ENCODE measurements at regions not wholly inside any gene's neighbourhood (a gene's known extent, or its start where the extent isn't known, plus 50 kb on each side); places are given as distances from the start of the nearest gene placed in this dataset.

- no peak overlapping the region for H3T11ph ChIP-seq (ENCODE audit: low read length)
- WGBS (ENCODE audit: extremely low coverage, insufficient read length, low lambda C conversion rate), result no CpG with 5 or more reads among the region's 4 CpGs
- H2BK20ac ChIP-seq (ENCODE audit: low read depth, low read length, poor library complexity, severe bottlenecking), result no peak overlapping the region
- no peak overlapping the region for H4K8ac ChIP-seq (replicated peaks; ENCODE audit: insufficient read length, low read depth, low read length)
- H3K4me2 ChIP-seq (ENCODE audit: insufficient read depth, insufficient read length, low read length), result no peak overlapping the region
- H3K27ac Mint-ChIP-seq, result no peak overlapping the region
- H3K4me3 Mint-ChIP-seq, result no peak overlapping the region
- no peak overlapping the region for H2BK12ac ChIP-seq (ENCODE audit: insufficient read length, low read depth, low read length)
- no peak overlapping the region for H2BK120ac ChIP-seq (ENCODE audit: low read depth, low read length, poor library complexity, severe bottlenecking)
- DNase-seq, result no peak
- H3K23ac ChIP-seq (ENCODE audit: insufficient read length, low read depth, low read length), result no peak overlapping the region
- no peaks in the 10 kb centered on the region for H3K27me3 ChIP-seq (ENCODE audit: insufficient read depth, low read length)
- no peak overlapping the region for H2AK5ac ChIP-seq (ENCODE audit: insufficient read length, low read length)
- no peak overlapping the region for H4K5ac ChIP-seq (ENCODE audit: insufficient read length, low read depth, low read length)
- no peak for TF ChIP-seq CTCF (conservative IDR thresholded peaks at IDR 0.05)
- H3K36me3 Mint-ChIP-seq (ENCODE audit: insufficient read depth in 1 of 3, low read depth in 3 of 3), result peaks cover 0 to 1% (median 0%) of the 10 kb centered on the region in 3 experiments; a peak in 1 of 7 replicates
- no peaks in the 10 kb centered on the region for H3K23me2 ChIP-seq (ENCODE audit: insufficient read length, low read depth, low read length, poor library complexity, severe bottlenecking)
- H2BK5ac ChIP-seq (ENCODE audit: insufficient read length, low read length), result no peak overlapping the region
- no peak overlapping the region for H2BK15ac ChIP-seq (ENCODE audit: low read depth, low read length)
- H3K14ac ChIP-seq (ENCODE audit: insufficient read depth, low read length), result no peak overlapping the region
- H4K91ac ChIP-seq (ENCODE audit: insufficient read length, low read depth, low read length), result no peak overlapping the region
- H3K9me3 Mint-ChIP-seq, result peaks cover 0 to 4% of the 10 kb centered on the region in 2 experiments; a peak in 3 of 5 replicates
- H3K4me1 ChIP-seq (ENCODE audit: insufficient read depth, low read length), result no peaks in the 10 kb centered on the region
- no peak overlapping the region for H2AFZ ChIP-seq (ENCODE audit: low read length)
- H3K4ac ChIP-seq (ENCODE audit: low read depth, low read length), result no peak overlapping the region
- no peak overlapping the region for H3K27ac ChIP-seq (ENCODE audit: insufficient read length, low read depth, low read length)
- no peaks in the 10 kb centered on the region for H3K79me2 ChIP-seq (ENCODE audit: insufficient read depth, low read length)
- H3K18ac ChIP-seq (ENCODE audit: insufficient read length, low read depth, low read length), result no peak overlapping the region
- H3K79me1 ChIP-seq (ENCODE audit: insufficient read depth, low read depth, low read length, poor library complexity, severe bottlenecking), result no peaks in the 10 kb centered on the region
- H3K56ac ChIP-seq (ENCODE audit: insufficient read length, low read depth, low read length), result no peak overlapping the region
- peaks cover 4 to 9% of the 10 kb centered on the region in 2 experiments; a peak in 2 of 4 replicates for H3K4me1 Mint-ChIP-seq
- no peaks in the 10 kb centered on the region for H3K9me3 ChIP-seq (ENCODE audit: control insufficient read depth, low read depth, low read length)
- H3K27me3 Mint-ChIP-seq (ENCODE audit: low read depth), result no peaks in the 10 kb centered on the region
- H3K9ac ChIP-seq (ENCODE audit: extremely low read depth, insufficient read length, low read length), result no peak overlapping the region
- no peaks in the 10 kb centered on the region for H4K20me1 ChIP-seq (ENCODE audit: control insufficient read depth, insufficient read depth, insufficient read length)
These were observed 288.0 kb upstream of the SFRP2 start for GRCh38 chr4:154076921-154077320.

Measured in H9 (cell line).